Uterus (tissue), 2 donors: ENCODE measurements at regions not wholly inside any gene's neighbourhood (a gene's known extent, or its start where the extent isn't known, plus 50 kb on each side); places are given as distances from the start of the nearest gene placed in this dataset.

ENCODE experiments used
- CTCF ChIP-seq, 4 experiments: fragments of 200-600 bp in 2 of 4; fragments of 450-650 bp in 2 of 4; sonication (generic) in 2 of 4; IDR thresholded peaks; one replicate each; pipeline ENCODE4 v1.5.1; 2016 to 2019; ENCODE audit warnings: antibody characterized with exemption in 4 of 4, mild to moderate bottlenecking in 2 of 4, moderate library complexity in 1 of 4
- POLR2A ChIP-seq, 2 donors: fragments of 450-650 bp; IDR thresholded peaks; one replicate each; pipeline ENCODE4 v1.6.1; 2016; ENCODE audit warnings: antibody characterized with exemption in 2 of 2, mild to moderate bottlenecking in 1 of 2, moderate library complexity in 1 of 2

- TF ChIP-seq CTCF (IDR thresholded peaks at IDR 0.05) (no peak), POLR2A (IDR thresholded peaks at IDR 0.05) (no peak)
Observed at GRCh38 chr4:156503119-156503518, 468.5 kb downstream of the PDGFC start.
